GM06990 (cell line): ENCODE measurements at regions not wholly inside any gene's neighbourhood (a gene's known extent, or its start where the extent isn't known, plus 50 kb on each side); places are given as distances from the start of the nearest gene placed in this dataset.
"Not testable (repeated sequence)": the region's sequence is repeated elsewhere in the genome, so short reads cannot be mapped to it uniquely, and the experiment has no call there.

ENCODE experiments used
- DNase-seq: peaks from one replicate; pipeline ENCODE4 v3.0.0-alpha.2; 2011; ENCODE audit not compliant: insufficient read length; ENCODE audit errors: extremely low read depth
- H3K27me3 ChIP-seq: replicated peaks from 2 replicates; pipeline ENCODE4 v1.6.0; 2011; ENCODE audit warnings: low read length; ENCODE audit not compliant: control insufficient read depth, insufficient read depth
- H3K36me3 ChIP-seq: 2 replicates; pipeline ENCODE4 v1.5.1; 2011; ENCODE audit warnings: low read length; ENCODE audit not compliant: control insufficient read depth, insufficient read depth
- H3K4me3 ChIP-seq: replicated peaks from 2 replicates; pipeline ENCODE4 v1.5.1; 2011; ENCODE audit warnings: low read depth, mild to moderate bottlenecking, control low read depth, low read length
- CTCF ChIP-seq: IDR thresholded peaks from 2 replicates; pipeline ENCODE4 v1.5.1; 2011; ENCODE audit warnings: low read length, control low read depth, mild to moderate bottlenecking, inconsistent platforms; ENCODE audit not compliant: insufficient read depth, poor library complexity, severe bottlenecking

GRCh38 chr7:81846398-81846797, 76.6 kb upstream of the HGF start:
- Histone ChIP-seq H3K36me3 (no peaks in the 10 kb centered on the region), H3K27me3 (no peaks in the 10 kb centered on the region), H3K4me3 (no peak overlapping the region)
- DNase-seq, result peak; percentile 19
- TF ChIP-seq CTCF, result no peak

- H3K27me3 ChIP-seq, result no peaks in the 10 kb centered on the region
- peak; percentile 42 for DNase-seq
- TF ChIP-seq CTCF, result no peak
- no peak overlapping the region; the same call in 1 of the 2 replicates for H3K4me3 ChIP-seq
- no peaks in the 10 kb centered on the region for H3K36me3 ChIP-seq
Measured at GRCh38 chr7:81845744-81846241, 75.9 kb upstream of the HGF start.

- H3K36me3 ChIP-seq, DNase-seq, H3K27me3 ChIP-seq, H3K4me3 ChIP-seq: not testable (repeated sequence)
Measured at GRCh38 chr7:81843657-81844056, 73.8 kb upstream of the HGF start.

- DNase-seq, result no peak
- H3K27me3 ChIP-seq, result no peaks in the 10 kb centered on the region
- no peak overlapping the region for H3K4me3 ChIP-seq
- H3K36me3 ChIP-seq, result no peaks in the 10 kb centered on the region
- no peak for TF ChIP-seq CTCF
Measured at GRCh38 chr7:81842361-81842760, 72.5 kb upstream of the HGF start.

GRCh38 chr7:81839708-81840369, 70.0 kb upstream of the HGF start:
- no peaks in the 10 kb centered on the region for H3K36me3 ChIP-seq
- no peaks in the 10 kb centered on the region for H3K27me3 ChIP-seq
- no peak for TF ChIP-seq CTCF
- peak; percentile 37 for DNase-seq
- no peak overlapping the region for H3K4me3 ChIP-seq

- H3K27me3 ChIP-seq, result no peaks in the 10 kb centered on the region
- H3K36me3 ChIP-seq, result no peaks in the 10 kb centered on the region
- no peak for TF ChIP-seq CTCF
- no peak overlapping the region for H3K4me3 ChIP-seq
- DNase-seq, result no peak
Measured at GRCh38 chr7:81833401-81833800, 63.6 kb upstream of the HGF start.
